GM12875 (cell line): ENCODE measurements at regions not wholly inside any gene's neighbourhood (a gene's known extent, or its start where the extent isn't known, plus 50 kb on each side); places are given as distances from the start of the nearest gene placed in this dataset.

Experiments
- H3K4me3 ChIP-seq: one replicate; pipeline ENCODE4 v1.5.1; 2011; ENCODE audit warnings: low read depth, low read length, control low read depth
- TF ChIP-seq, protein P1 (sequence below): IDR thresholded peaks from 2 replicates; pipeline ENCODE4 v1.5.1; 2011; ENCODE audit warnings: low read depth, mild to moderate bottlenecking, control low read depth, inconsistent platforms, low read length, moderate library complexity, borderline replicate concordance; ENCODE audit not compliant: insufficient read depth

- TF ChIP-seq, protein P1, sequence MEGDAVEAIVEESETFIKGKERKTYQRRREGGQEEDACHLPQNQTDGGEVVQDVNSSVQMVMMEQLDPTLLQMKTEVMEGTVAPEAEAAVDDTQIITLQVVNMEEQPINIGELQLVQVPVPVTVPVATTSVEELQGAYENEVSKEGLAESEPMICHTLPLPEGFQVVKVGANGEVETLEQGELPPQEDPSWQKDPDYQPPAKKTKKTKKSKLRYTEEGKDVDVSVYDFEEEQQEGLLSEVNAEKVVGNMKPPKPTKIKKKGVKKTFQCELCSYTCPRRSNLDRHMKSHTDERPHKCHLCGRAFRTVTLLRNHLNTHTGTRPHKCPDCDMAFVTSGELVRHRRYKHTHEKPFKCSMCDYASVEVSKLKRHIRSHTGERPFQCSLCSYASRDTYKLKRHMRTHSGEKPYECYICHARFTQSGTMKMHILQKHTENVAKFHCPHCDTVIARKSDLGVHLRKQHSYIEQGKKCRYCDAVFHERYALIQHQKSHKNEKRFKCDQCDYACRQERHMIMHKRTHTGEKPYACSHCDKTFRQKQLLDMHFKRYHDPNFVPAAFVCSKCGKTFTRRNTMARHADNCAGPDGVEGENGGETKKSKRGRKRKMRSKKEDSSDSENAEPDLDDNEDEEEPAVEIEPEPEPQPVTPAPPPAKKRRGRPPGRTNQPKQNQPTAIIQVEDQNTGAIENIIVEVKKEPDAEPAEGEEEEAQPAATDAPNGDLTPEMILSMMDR = no peak
- no peak overlapping the region for H3K4me3 ChIP-seq
Measured at GRCh38 chr5:175118700-175119309, 325.2 kb downstream of the DRD1 start.

DNA sequence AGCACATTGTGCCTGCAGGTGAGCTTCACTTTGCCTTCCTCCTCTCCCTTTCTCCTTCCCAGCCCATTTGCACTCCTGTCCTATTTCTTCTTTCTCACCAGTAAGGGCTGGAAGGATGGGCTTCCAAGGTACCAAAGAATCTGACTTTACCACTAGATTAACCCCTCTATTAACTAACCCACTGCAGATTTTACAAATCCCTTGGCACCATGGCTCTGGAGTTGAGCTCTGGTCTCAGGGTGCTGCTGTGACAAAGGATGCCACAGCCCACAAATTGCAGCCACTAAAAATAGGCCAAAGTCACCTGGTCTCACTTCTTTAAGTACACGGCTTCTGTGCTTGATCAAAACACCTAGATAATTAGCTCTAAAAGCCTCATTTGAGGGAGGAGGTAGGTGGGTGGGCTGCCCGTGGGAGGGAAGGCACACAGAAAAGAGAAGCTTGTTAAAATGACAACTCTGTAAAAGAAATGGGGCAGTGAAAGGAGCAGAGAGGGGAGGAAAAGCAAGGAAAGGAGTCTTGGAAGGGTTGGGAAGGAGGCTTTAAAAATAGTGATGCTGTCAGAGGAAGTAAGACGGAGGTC, 327.4 kb downstream of the DRD1 start:
- H3K4me3 ChIP-seq = no peak overlapping the region
- TF ChIP-seq, protein P1 = no peak

- H3K4me3 ChIP-seq = no peak overlapping the region
- TF ChIP-seq, protein P1 = no peak
Measured at GRCh38 chr5:175115831-175116230, 328.2 kb downstream of the DRD1 start.

DNA sequence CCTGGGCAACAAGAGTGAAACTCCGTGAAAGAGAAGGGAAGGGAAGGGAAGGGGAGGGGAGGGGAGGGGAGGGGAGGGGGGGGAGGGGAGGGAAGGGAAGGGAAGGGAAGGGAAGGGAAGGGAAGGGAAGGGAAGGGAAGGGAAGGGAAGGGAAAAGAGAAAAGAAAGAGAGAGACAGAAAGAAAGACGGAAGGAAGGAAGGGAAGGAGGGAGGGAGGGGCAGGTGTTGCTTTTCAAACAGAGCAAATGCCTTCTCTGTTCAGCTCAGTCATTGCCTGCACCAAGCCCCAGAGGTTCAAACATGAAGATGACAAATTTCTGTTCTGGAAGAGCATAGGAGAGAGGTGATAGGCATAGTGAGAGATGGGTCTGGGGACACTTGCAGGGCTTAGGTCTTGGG, 330.0 kb downstream of the DRD1 start:
- TF ChIP-seq, protein P1 = no peak
- no peak overlapping the region for H3K4me3 ChIP-seq

- no peak overlapping the region for H3K4me3 ChIP-seq
- TF ChIP-seq, protein P1 = no peak
Measured at GRCh38 chr5:175109058-175109755, 334.8 kb downstream of the DRD1 start.

DNA sequence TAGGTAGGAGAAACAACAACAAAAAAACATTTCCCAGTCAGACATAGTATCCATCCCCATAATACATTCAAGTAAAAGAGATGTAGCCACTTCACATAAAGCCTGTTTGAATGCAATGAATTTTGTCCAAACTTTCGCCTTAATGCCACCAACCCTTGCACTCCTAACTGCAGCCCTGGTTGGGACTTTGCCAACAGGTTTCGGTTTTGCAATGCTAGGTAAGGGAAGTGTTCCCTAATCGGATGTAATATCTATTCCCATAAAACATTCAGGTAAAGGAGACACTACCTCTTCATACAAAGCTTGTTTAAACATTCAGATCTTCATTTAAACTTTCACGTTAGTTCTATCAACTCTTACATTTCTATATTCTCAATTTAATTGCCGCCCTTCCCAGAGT, 336.1 kb downstream of the DRD1 start:
- TF ChIP-seq, protein P1 = no peak
- H3K4me3 ChIP-seq = no peak overlapping the region
